NCI-H748 (cell line): ENCODE measurements at regions not wholly inside any gene's neighbourhood (a gene's known extent, or its start where the extent isn't known, plus 50 kb on each side); places are given as distances from the start of the nearest gene placed in this dataset.
"Not testable (repeated sequence)": the region's sequence is repeated elsewhere in the genome, so short reads cannot be mapped to it uniquely, and the experiment has no call there.

Experiments
- DNase-seq: peaks from one replicate; lab custom pipeline; 2025; ENCODE audit not compliant: unreplicated experiment; lab: John Stamatoyannopoulos, UW

DNA sequence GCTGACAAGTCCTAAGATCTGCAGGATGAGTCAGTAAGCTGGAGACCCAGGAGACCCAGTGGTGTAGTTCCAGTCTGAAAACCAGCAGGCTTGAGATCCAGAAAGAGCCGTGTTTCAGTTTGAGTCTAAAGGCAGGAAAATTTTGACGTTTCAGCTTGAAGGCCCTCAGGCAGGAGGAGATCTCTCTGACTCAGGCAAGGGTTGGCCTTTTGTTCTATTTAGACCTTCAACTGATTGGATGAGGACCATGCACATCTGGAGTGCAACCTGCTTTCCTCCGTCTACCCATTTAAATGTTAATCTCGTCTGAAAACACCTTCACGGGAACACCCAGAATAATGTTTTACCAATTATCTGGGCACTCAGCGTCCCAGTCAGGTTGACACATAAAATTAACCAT lies 69.5 kb downstream of the NPIPA7 start:
- DNase-seq, result not testable (repeated sequence)

- not testable (repeated sequence) for DNase-seq
These were observed 70.8 kb downstream of the NPIPA7 start for GRCh38 chr16:16449712-16450237.

DNA sequence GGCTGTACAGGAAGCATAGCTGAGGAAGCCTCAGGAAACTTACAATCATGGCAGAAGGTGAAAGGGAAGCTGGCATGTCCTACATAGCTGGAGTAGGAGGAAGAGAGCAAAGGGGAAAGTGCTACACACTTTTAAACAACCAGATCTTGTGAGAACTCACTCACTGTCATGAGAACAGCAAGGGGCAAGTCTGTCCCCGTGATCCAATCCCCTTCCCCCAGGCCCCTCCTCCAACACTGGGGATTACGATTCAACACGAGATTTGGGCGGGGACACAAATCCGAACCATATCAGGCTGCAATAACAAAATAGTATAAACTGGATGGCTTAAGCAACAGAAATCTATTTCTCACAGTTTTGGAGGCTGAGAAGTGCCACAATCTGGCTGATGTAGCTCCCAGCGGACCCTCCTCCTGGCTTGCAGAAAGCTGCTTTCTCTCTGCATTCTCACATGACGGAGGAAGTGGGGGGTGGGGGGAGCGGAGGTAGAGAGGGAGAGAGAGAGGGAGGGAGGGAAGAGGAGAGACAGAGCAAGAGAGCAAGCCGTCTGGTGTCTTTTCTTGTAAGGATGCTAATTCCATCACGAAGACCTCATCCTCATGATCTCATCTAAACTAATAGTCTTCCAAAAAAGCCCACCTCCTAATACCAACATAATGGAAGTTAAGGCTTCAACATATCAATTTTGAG lies 72.9 kb downstream of the NPIPA7 start:
- not testable (repeated sequence) for DNase-seq

DNA sequence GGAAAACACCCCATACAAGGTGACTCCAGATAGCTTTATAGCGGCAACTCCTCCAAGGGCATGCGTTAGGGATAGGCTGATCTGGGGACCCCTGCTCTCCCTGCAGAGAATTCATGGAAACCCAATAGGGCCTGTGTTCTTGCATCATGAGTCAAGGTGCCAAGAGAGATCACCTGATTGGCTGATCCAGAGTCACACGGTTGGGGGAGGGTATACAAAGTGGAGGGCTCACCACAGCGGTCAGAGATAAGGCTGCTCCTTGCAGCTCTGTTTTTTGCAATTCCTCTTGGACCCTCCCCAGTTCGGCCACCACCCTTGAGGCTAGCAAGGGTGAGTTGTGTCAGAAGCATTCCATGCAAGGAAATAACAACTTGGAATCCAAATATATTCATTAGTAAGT lies 79.6 kb downstream of the NPIPA7 start:
- DNase-seq, result not testable (repeated sequence)

- DNase-seq, result not testable (repeated sequence)
These were observed 84.9 kb downstream of the NPIPA7 start for GRCh38 chr16:16463792-16464191.

GRCh38 chr16:16488919-16489318 lies 110.0 kb downstream of the NPIPA7 start:
- not testable (repeated sequence) for DNase-seq

- not testable (repeated sequence) for DNase-seq
These were observed 110.5 kb downstream of the NPIPA7 start for GRCh38 chr16:16489466-16489865.

DNA sequence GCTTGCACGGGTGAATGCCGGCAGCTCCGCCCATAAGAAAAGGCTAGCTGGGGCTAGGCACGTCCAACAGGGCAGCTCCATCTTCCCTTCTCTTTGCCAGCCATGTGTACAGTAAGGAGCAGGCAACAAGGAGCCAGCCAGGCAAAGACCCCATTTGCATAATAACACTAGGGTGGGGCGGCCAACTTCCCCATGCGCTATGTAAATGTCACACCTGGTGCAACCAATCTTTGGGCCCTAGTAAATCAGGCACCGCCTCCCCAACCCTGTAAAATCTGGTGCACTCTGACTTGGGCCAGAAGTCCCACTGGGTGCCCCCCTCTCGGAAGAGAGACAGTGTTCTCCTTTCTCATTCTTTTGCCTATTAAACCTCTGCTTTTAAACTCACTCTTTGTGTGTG lies 115.2 kb downstream of the NPIPA7 start:
- DNase-seq, result not testable (repeated sequence)

GRCh38 chr16:16494998-16495397 lies 116.1 kb downstream of the NPIPA7 start:
- DNase-seq, result not testable (repeated sequence)

GRCh38 chr16:16499875-16500274 lies 120.9 kb downstream of the NPIPA7 start:
- DNase-seq, result not testable (repeated sequence)

DNA sequence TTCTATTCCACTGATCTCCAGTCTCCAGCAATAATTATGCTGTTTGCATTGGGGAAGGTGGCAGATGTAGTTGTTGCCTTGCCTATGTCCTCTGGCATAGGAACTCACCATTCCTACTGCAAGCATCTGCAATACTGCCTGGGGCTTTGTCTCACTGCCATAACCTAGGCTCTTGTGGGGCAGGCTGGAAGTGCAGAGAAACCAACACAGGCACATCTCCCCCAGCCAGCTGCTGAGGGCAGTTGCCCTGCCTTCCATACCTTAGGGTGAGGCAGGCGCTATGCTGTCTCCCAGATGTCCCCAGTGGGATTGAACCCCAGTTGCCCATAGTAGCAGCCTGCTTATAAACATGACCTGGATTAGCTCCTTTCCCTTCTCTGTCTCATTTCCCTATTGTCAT lies 128.1 kb downstream of the NPIPA7 start:
- DNase-seq, result not testable (repeated sequence)

DNA sequence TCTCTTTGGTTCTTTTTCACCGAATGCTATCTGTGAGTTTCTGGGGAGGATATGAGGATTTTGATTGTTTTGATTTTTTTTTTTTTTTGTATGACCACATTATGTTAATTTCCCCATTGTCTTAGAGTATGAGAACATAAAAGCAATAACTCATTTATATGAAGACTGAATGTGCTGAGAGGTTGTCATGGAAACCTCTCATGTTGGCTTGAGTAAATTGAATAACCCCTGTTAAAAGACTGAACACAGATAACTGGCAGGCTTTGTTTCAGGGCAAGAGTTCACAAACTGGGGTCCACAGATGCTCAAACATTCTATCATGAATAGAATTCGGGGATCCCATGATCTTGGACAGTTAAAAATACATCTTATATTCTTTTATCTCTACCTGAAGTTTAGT lies 129.4 kb downstream of the NPIPA7 start:
- DNase-seq, result not testable (repeated sequence)

GRCh38 chr16:16519395-16519794 lies 140.5 kb downstream of the NPIPA7 start:
- not testable (repeated sequence) for DNase-seq

DNA sequence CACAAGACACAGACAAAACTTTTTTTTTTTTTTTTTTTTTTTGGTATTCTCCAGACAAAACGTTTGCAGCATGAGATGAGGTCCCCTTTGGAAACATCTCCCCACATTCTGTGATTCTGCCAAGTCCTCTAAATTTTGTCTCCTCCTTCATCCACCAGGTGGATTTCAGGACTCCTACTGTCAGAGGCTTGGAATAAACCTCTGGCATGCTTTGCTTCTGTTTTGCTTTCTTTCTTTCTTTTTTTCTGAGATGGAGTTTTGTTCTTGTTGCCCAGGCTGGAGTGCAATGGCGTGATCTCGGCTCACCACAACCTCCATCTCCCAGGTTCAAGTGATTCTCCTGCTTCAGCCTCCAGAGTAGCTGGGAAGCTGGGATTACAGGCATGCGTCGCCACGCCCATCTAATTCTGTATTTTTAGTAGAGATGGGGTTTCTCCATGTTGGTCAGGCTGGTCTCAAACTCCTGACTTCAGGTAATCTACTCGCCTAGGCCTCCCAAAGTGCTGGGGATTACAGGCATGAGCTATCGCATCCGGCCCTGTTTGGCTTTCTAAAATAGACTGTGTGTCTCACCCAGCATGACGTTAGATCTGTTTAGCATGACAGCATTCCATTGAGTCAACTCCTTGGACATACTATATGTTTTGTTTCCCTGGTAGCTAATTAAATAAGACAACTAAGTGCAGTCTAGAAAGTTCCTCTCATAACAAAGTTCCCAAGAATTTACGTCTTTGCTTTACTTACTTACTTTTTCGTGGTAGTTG lies 142.5 kb downstream of the NPIPA7 start:
- DNase-seq, result not testable (repeated sequence)

DNA sequence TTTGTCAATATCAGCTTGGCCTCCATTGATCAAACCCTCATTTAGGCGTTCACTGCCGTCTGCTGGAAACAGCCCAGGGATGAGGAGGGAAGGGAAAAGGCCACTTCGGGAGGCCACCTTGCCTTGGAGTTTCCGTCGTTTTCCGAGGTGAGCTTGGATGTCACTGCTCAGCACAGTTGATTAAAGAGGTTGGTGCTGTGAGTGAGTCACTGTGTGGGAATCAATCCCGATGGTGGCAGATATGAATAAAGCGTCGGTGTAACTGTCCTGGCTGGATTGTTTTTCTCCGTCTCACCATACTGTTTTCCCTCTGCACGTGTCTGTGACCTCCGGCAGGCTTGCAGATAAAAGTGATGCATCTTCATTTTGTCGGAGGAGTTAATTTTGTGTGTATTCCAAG lies 148.1 kb downstream of the NPIPA7 start:
- not testable (repeated sequence) for DNase-seq

DNA sequence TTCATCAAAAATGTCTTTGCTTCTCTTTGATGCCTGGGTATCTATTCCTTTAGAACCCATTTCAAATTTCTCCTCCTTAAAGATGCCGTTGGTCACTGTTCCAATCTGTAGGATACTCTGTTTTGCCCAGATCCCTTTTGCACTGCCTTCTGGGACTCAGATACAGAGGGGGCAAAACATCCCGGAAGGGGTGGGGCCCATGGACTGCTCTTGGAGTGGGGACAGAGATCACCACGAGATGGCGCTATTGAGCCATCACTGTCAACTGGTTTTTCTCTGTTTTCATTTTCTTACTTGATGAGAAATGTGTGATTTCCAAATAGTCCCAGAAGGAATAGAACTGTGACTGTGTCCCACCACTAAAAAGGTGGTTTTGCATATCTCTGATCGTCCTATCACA lies 151.8 kb downstream of the NPIPA7 start:
- DNase-seq, result not testable (repeated sequence)

- DNase-seq, result not testable (repeated sequence)
These were observed 156.6 kb downstream of the NPIPA7 start for GRCh38 chr16:16535565-16535964.

- DNase-seq, result not testable (repeated sequence)
These were observed 157.2 kb downstream of the NPIPA7 start for GRCh38 chr16:16536151-16536550.

DNA sequence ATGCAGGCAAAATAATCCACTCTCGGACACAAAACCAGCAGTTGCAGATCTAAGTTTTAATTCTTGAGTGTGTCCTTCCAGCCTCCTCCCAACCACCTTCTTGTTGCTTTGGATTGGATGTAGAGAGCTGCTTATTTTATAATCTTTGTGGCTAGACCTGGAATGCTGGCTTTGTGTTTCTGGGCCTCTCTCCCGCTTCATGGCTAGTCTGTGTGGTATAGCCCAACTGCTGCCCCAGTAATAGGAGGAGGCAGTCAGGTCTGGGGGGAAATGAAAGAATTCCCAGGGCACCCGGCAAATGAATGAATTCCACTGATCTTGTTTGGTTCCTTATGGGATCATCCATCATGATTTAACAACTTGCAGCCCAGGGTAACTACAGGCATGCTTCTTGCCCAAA lies 170.8 kb downstream of the NPIPA7 start:
- not testable (repeated sequence) for DNase-seq

DNA sequence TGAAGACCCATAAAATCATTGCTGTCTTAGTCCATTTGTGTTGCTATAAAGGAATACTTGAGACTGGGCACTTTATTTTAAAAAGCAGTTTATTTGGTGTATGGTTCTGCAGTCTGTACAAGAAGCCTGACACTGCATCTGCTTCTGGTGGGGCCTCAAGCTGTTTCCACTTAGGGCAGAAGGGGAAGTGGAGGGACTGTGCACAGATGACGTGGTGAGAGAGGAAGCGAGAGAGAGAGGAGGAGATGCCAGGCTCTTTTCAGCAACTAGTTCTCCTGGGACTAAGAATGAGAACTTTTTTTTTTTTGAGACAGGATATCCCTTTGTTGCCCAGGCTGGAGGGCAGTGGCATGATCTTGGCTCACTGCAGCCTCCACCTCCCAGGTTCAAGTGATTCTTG lies 171.9 kb downstream of the NPIPA7 start:
- not testable (repeated sequence) for DNase-seq

- DNase-seq, result not testable (repeated sequence)
These were observed 173.9 kb downstream of the NPIPA7 start for GRCh38 chr16:16552819-16553340.
